DMS 273 treated with DMSO at 0.1 percent for 48 hours (cell line): ENCODE measurements at regions not wholly inside any gene's neighbourhood (a gene's known extent, or its start where the extent isn't known, plus 50 kb on each side); places are given as distances from the start of the nearest gene placed in this dataset.

ENCODE experiments used
- DNase-seq: peaks from one replicate; lab custom pipeline; 2025; lab: John Stamatoyannopoulos, UW

DNA sequence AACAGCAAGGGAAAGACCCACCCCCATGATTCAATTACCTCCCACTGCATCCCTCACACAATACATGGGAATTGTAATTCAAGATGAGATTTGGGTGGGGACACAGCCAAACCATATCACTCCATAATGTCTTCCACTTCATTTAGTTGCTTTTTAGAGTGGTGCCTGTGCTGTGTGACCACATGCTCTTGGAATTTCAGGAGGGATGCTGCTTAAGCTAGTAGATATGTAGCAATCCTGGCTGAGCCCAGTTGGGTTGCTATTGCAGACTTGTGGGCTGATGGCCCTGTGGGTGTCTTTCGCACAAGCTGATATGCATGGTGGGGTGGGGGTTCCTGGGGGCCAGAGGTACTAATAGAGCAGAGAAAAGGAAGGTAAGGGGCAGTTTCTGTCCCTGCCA lies 160.4 kb upstream of the SYT6 start:
- DNase-seq: no peak

GRCh38 chr1:114310695-114311271 lies 157.1 kb upstream of the SYT6 start:
- no peak for DNase-seq

GRCh38 chr1:114302821-114303220 lies 149.2 kb upstream of the SYT6 start:
- DNase-seq: no peak

DNA sequence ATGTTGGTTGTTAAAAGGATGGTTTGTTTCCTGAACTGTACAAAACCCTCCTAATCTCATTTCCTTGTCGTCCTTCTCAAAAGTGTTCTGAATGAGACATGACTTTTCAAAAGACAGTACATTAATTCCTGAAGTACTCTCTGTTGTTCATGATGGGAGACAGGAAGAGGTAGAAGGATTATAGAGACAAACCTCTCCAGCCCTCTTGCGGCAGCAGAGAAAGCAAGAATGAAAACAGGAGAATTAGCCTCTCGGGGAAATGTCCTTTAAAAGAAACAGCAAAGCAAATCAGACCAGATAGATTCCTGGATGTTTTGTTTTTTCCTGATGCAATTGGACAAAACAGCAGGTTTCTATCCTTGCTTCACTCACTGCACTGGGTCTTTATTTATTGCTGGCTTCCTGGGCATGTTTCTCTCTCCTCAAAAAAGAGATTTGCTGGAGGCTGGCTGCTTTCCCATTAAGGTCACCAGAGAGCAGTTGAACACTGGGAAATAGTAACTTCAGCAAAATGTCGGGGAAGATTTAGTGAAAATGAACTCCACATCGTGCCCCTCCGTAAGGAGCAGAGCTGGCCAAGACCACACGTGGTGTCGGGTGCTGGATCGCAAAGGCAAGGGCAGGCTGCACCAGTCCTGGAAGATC lies 145.8 kb upstream of the SYT6 start:
- no peak for DNase-seq

DNA sequence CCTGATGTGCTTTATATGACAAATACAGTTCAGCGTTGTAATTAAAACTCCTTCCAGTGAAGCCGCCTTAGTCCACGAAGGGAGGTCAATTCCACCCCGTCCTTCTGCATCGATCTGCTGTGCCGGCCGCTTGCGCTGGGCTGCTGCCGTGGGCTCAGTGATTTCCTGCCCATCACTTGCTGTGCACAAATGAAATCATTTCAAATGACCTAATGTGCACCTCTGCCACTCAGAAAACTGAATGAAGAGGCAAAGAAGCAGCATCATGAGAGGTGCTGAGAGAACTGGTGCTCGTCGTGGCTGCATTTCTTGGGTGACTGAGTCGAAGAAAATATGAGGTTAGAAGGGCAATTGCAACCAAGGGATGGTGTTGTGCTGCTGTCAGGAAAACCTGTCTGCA lies 144.3 kb upstream of the SYT6 start:
- no peak for DNase-seq

GRCh38 chr1:114296413-114296812 lies 142.7 kb upstream of the SYT6 start:
- DNase-seq: no peak

DNA sequence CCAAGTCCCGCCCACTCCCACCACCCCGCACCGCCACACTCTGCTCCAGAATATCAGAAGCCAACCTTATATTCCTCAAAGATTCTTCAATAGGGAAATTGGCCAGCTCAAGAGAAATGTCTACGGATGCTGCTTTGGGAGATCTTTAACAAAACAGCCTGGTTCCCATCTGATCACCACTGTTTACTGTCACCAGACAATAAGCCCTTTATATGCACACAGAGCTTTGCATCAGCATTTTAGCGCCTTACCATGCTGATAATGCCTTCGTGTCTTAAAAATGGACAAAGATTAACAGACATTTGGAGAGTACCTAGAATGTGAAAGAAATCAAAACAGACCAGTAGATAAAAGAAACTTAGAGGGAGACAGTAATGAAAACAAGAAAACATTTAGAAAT lies 141.7 kb upstream of the SYT6 start:
- no peak for DNase-seq

DNA sequence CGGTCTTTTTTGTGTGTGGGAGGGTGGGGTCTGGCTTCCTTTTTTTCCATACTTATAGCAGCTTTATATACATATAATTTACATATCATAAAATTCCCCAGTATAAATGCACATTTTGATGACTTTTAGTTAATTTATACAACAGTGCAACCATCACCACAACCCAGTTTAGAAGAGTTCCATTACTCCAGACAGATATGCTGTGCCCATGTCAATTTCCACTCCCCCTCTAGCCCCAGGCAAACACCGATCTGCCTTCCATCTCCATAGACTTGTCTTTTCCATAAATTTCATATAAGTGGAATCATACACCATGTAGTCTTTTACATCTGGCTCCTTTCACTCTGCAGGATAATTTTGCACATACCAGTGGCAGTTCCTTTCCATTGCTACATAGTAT lies 139.2 kb upstream of the SYT6 start:
- DNase-seq: no peak

DNA sequence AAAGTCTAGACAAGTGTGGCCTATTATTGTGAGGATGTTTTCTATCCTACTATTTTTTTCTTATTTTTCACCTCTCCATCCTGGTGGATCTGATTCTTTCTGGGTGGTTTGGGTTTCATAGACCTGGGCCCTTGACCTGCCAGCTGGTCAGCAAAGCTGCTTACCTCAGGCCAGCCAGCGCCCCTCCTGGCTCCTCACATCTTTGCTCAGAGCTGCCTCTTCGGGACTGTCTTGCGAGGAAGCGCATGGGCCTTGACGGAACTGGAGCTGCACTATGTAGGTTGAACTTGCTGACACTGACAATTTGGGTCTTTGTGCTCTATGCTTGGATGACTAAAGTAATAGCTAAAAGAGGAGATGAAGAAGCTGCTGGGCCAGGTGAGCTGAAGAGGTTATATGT lies 138.5 kb upstream of the SYT6 start:
- DNase-seq: no peak

GRCh38 chr1:114290776-114291175 lies 137.1 kb upstream of the SYT6 start:
- DNase-seq: no peak

DNA sequence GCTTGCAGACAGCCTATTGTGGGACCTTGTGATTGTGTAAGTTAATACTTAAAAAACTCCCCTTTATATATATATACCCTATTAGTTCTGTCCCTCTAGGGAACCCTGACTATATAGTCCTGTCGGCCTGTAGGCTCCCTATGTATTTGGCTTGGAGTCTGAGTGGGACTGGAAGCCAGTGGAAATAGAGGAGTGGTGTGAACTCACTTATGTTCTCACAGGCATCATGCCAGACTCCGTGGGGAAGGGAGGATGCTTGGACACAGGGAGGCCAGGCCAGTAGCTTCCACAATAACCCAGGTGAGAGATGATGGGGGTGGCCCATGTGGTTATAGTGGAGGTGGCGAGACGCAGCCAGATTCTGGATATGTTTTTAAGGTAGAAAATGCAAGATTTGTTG lies 136.7 kb upstream of the SYT6 start:
- DNase-seq: no peak

DNA sequence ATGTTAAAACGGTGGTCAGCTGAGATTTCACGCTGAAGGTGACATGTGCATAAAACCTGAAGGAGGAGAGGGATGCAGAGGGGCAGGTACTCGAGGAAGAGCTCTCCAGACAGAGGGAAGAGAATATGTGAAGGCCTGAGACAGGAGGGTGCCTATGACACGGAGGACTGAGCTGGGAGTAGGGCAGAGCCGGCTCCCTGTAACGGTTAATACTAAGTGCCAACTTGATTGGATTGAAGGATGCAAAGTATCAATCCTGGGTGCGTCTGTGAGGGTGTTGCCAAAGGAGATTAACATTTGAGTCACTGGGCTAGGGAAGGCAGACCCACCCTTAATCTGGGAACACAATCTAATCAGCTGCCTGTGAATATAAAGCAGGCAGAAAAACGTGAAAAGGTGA lies 136.2 kb upstream of the SYT6 start:
- DNase-seq: no peak

GRCh38 chr1:114289306-114289705 lies 135.6 kb upstream of the SYT6 start:
- DNase-seq: no peak

- no peak for DNase-seq
Measured at GRCh38 chr1:114286960-114287359, 133.3 kb upstream of the SYT6 start.

- DNase-seq: no peak
Measured at GRCh38 chr1:114286179-114286578, 132.5 kb upstream of the SYT6 start.

- DNase-seq: peak; percentile 58
Measured at GRCh38 chr1:114282751-114283403, 129.2 kb upstream of the SYT6 start.

GRCh38 chr1:114278911-114279310 lies 125.2 kb upstream of the SYT6 start:
- no peak for DNase-seq

- no peak for DNase-seq
Measured at GRCh38 chr1:114278430-114278829, 124.8 kb upstream of the SYT6 start.

GRCh38 chr1:114274621-114275317 lies 121.1 kb upstream of the SYT6 start:
- DNase-seq: peak; percentile 83

DNA sequence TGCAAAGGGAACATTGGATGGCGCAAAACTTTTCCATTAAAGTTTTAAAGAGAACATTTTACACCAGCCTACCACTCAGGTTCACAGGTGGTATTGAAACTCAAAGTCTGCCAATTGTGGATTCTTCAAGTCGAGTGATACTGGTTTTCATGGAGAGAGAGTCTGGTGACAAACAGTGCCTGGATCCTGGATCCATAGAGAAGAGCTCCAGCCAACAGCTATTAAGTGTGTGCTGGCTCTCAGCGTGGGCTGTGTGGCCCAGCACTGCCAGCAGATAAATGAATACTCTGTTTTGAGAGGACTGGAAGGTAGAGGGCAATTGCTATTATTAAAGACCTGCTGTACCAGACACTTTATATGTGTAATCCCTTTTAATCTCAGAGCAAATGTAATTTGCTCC lies 118.9 kb upstream of the SYT6 start:
- DNase-seq: no peak

DNA sequence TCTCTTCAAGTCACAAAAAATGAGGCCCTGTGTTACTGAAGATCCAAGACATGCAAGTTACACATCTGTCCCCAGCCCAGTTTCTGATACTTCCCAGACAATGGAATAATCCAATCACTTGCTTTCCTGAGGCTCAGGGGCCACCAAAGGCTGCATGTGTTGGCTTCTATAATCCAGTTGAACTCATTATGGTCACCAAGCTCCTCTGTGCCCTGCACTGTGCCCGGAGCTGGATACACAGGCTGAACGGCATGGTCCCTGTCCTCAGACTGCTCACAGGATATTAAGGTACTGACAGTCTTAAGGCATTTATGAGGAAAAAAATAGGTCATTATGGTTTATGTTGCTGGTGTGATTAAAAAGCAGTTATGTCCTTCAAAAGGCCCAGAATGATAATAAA lies 117.0 kb upstream of the SYT6 start:
- no peak for DNase-seq

DNA sequence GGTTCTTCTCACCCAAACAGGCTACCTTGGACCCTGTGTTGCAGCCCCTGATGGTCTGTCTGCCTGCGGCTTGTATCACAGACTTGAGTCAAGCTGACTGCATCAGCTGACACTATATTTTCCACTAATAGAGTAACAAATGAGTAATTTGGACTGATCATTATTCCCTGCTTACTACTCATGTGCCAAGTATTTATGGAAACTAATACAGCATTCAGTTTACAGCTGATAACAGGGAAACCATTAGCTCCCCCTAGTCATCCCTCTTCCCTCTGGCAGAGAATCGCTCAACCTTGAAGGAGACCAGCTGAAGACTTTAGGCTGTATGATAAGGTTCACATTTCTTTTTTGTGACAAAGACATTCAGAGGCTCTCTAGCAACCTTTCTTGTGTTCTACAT lies 116.6 kb upstream of the SYT6 start:
- DNase-seq: no peak

DNA sequence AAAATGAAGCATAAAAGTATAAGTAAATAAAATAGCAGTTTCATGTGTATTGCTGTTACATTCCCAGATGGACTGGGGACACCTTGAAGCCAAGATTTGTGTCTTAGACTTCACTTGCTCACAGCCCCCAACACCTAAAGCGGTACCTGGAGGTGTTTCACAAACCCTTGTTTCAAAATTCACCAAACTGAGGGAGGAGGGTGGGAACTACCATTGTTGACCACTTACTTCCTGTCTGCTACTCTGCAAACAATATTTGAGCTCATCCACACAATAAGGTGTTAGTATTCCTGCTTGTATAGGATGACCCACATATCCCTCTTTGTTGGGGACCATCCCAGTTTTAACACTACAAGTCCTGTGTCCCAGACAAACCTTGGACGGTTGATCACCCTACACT lies 115.9 kb upstream of the SYT6 start:
- no peak for DNase-seq
